NCI-H2107 treated with DMSO at 0.1 percent for 48 hours (cell line): ENCODE measurements at regions not wholly inside any gene's neighbourhood (a gene's known extent, or its start where the extent isn't known, plus 50 kb on each side); places are given as distances from the start of the nearest gene placed in this dataset.

Experiments used
- DNase-seq: peaks from one replicate; lab custom pipeline; 2025; ENCODE audit not compliant: unreplicated experiment; lab: John Stamatoyannopoulos, UW

- DNase-seq = no peak
Observed at GRCh38 chr21:43277481-43278351, 108.9 kb downstream of the CRYAA start.

- no peak for DNase-seq
Observed at GRCh38 chr21:43276811-43277210, 108.0 kb downstream of the CRYAA start.

GRCh38 chr21:43275421-43276211 lies 106.8 kb downstream of the CRYAA start:
- DNase-seq = no peak

GRCh38 chr21:43274946-43275310 lies 106.1 kb downstream of the CRYAA start:
- no peak for DNase-seq

GRCh38 chr21:43274022-43274945 lies 105.5 kb downstream of the CRYAA start:
- no peak for DNase-seq

- DNase-seq = no peak
Observed at GRCh38 chr21:43273708-43274021, 104.9 kb downstream of the CRYAA start.

- no peak for DNase-seq
Observed at GRCh38 chr21:43273016-43273707, 104.4 kb downstream of the CRYAA start.

GRCh38 chr21:43272591-43272990 lies 103.8 kb downstream of the CRYAA start:
- no peak for DNase-seq

GRCh38 chr21:43271452-43272020 lies 102.7 kb downstream of the CRYAA start:
- DNase-seq = no peak

- no peak for DNase-seq
Observed at GRCh38 chr21:43270800-43271301, 102.0 kb downstream of the CRYAA start.

- DNase-seq = no peak
Observed at GRCh38 chr21:43269957-43270705, 101.3 kb downstream of the CRYAA start.

- DNase-seq = no peak
Observed at GRCh38 chr21:43269440-43269839, 100.6 kb downstream of the CRYAA start.

- no peak for DNase-seq
Observed at GRCh38 chr21:43268804-43269186, 100.0 kb downstream of the CRYAA start.

- no peak for DNase-seq
Observed at GRCh38 chr21:43268086-43268803, 99.4 kb downstream of the CRYAA start.

GRCh38 chr21:43267391-43268085 lies 98.7 kb downstream of the CRYAA start:
- DNase-seq = no peak

- DNase-seq = no peak
Observed at GRCh38 chr21:43266534-43266933, 97.7 kb downstream of the CRYAA start.

- DNase-seq = no peak
Observed at GRCh38 chr21:43262427-43262826, 93.6 kb downstream of the CRYAA start.
